Lower leg skin (tissue), 3 donors: ENCODE measurements at regions not wholly inside any gene's neighbourhood (a gene's known extent, or its start where the extent isn't known, plus 50 kb on each side); places are given as distances from the start of the nearest gene placed in this dataset.
"Not testable (repeated sequence)": the region's sequence is repeated elsewhere in the genome, so short reads cannot be mapped to it uniquely, and the experiment has no call there.

ENCODE experiments used
- POLR2A ChIP-seq, 2 donors: fragments of 450-650 bp; IDR thresholded peaks; one replicate each; pipeline ENCODE4 v1.6.1; 2016 to 2017; ENCODE audit warnings: antibody characterized with exemption in 2 of 2, mild to moderate bottlenecking in 1 of 2, moderate library complexity in 1 of 2
- TF ChIP-seq, protein P1 (sequence below), 3 donors: fragments of 450-650 bp; IDR thresholded peaks; one replicate each; pipeline ENCODE4 v1.5.1; 2016; ENCODE audit warnings: antibody characterized with exemption in 3 of 3, mild to moderate bottlenecking in 3 of 3, moderate library complexity in 2 of 3

- TF ChIP-seq, protein P1, sequence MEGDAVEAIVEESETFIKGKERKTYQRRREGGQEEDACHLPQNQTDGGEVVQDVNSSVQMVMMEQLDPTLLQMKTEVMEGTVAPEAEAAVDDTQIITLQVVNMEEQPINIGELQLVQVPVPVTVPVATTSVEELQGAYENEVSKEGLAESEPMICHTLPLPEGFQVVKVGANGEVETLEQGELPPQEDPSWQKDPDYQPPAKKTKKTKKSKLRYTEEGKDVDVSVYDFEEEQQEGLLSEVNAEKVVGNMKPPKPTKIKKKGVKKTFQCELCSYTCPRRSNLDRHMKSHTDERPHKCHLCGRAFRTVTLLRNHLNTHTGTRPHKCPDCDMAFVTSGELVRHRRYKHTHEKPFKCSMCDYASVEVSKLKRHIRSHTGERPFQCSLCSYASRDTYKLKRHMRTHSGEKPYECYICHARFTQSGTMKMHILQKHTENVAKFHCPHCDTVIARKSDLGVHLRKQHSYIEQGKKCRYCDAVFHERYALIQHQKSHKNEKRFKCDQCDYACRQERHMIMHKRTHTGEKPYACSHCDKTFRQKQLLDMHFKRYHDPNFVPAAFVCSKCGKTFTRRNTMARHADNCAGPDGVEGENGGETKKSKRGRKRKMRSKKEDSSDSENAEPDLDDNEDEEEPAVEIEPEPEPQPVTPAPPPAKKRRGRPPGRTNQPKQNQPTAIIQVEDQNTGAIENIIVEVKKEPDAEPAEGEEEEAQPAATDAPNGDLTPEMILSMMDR (IDR thresholded peaks at IDR 0.05), result not testable (repeated sequence)
- TF ChIP-seq POLR2A (IDR thresholded peaks at IDR 0.05), result not testable (repeated sequence)
Observed at GRCh38 chr7:150093897-150094296, 220.1 kb downstream of the ATP6V0E2 start.
